Body of pancreas (tissue), 4 donors: ENCODE measurements at regions not wholly inside any gene's neighbourhood (a gene's known extent, or its start where the extent isn't known, plus 50 kb on each side); places are given as distances from the start of the nearest gene placed in this dataset.

Source experiments
- POLR2A ChIP-seq, 3 donors: fragments of 450-650 bp; IDR thresholded peaks; one replicate each; pipeline ENCODE4 v1.6.1; 2016; ENCODE audit warnings: antibody characterized with exemption in 3 of 3, mild to moderate bottlenecking in 2 of 3
- TF ChIP-seq, protein P1 (sequence below), 7 experiments: fragments of 450-650 bp in 4 of 7; fragments of 200-600 bp in 3 of 7; sonication (generic) in 3 of 7; IDR thresholded peaks; one replicate each; pipeline ENCODE4 v1.5.1; 2016 to 2019; ENCODE audit warnings: antibody characterized with exemption in 7 of 7

DNA sequence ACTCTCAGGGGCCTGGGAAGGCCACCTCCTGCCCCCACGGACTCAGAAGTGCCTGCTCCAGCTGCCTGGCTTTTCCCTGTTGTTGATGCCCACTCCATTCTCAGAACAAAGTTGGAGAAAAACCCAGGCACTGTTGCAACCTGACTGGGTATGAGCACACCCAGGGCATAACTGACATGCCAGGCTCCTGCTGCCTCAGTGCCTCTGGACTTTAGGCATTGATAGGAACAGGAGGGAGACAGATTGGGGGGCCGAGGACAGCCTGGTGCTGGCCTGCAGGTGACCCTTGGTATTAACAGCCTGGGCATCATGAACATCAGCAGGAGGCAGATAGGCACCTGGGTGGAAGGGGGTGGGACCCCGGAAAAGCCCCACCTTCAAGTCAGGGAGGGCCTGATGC lies 685.9 kb upstream of the CDH10 start:
- TF ChIP-seq, protein P1, sequence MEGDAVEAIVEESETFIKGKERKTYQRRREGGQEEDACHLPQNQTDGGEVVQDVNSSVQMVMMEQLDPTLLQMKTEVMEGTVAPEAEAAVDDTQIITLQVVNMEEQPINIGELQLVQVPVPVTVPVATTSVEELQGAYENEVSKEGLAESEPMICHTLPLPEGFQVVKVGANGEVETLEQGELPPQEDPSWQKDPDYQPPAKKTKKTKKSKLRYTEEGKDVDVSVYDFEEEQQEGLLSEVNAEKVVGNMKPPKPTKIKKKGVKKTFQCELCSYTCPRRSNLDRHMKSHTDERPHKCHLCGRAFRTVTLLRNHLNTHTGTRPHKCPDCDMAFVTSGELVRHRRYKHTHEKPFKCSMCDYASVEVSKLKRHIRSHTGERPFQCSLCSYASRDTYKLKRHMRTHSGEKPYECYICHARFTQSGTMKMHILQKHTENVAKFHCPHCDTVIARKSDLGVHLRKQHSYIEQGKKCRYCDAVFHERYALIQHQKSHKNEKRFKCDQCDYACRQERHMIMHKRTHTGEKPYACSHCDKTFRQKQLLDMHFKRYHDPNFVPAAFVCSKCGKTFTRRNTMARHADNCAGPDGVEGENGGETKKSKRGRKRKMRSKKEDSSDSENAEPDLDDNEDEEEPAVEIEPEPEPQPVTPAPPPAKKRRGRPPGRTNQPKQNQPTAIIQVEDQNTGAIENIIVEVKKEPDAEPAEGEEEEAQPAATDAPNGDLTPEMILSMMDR (IDR thresholded peaks at IDR 0.05) = no peak
- no peak for TF ChIP-seq POLR2A (IDR thresholded peaks at IDR 0.05)
